GM21737 (cell line): ENCODE measurements at regions not wholly inside any gene's neighbourhood (a gene's known extent, or its start where the extent isn't known, plus 50 kb on each side); places are given as distances from the start of the nearest gene placed in this dataset.
A peak's percentile ranks its signal among the peaks of the same experiment; 100 is the strongest.

ENCODE experiments used
- ATAC-seq: cut with Tn5 transposase; IDR thresholded peaks from one replicate; pipeline ENCODE4 v1.9.1; 2021; ENCODE audit warnings: mild to moderate bottlenecking, moderate library complexity; ENCODE audit not compliant: unreplicated experiment

GRCh38 chr12:73321319-73321718 lies 1049.1 kb downstream of the TRHDE start:
- no peak for ATAC-seq

GRCh38 chr12:73321776-73322175 lies 1049.6 kb downstream of the TRHDE start:
- ATAC-seq, result no peak

DNA sequence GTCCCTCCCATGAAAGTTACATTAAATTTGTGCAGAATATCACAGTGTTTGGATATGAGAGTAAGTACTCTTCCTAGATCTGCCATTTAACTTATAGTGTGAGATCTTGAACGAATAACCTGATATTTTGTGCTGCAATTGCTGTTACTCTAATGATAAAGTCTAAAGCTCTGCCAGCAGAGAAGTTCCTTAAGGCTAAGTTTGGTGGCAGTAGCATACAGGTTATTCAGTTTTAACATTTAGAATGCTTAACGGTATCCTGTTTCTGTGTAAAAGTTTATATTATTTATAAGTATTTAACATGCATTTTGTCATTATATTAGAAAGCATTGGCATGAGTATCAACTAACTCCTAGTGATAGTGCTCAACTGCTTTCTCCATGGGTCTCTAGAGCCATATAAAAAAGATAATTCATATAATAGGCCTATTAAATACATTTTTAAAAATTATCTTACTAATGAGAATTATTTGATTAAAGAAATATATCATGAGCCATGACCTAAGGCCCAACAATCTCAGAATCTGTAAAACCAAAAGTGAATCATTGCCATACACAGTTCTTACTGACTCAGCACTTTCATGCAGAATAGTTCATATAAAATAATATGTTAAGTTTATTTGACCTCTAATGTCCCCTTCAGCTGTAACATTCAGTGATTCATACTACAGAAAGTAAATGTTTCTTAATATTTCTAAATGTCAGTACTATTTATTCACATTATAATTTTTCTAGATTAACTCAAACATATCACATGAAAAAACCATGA lies 1058.6 kb downstream of the TRHDE start:
- ATAC-seq, result no peak

DNA sequence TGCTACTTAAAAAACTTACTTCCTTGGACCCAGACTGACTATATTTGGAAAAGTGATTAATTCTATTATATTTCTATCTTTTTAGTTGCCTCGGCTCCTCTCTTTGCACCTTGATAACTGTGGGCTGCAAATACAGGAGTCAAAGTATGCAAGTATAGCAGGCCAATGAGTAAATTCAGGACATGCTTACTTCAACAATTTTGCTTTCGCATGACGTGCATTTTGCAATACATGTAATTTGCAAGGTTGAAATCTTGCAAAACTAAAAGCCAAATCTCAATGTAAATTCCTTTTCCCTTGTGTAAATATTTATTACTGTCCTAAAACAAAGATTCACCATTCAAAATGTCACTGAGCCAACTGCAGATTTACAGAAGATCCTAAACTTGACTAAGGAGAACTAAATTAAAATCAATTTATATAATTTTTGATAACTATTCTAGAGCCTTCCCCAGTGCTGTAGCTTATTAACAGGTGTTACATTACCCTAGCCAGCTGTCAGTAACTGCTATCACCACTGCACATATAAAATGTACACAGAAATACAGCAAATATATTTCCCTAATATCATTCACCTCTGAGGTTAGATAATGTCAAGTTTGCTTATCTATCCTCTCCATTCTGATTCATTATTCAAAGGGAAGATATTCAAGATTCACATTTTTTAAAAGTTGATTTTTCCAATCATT lies 1069.5 kb downstream of the TRHDE start:
- ATAC-seq, result no peak

- no peak for ATAC-seq
Measured at GRCh38 chr12:73342733-73343132, 1070.6 kb downstream of the TRHDE start.

- no peak for ATAC-seq
Measured at GRCh38 chr12:73352826-73353225, 1080.7 kb downstream of the TRHDE start.

- ATAC-seq, result no peak
Measured at GRCh38 chr12:73361156-73361863, 1089.1 kb downstream of the TRHDE start.

- ATAC-seq, result no peak
Measured at GRCh38 chr12:73361864-73362230, 1089.7 kb downstream of the TRHDE start.

- ATAC-seq, result no peak
Measured at GRCh38 chr12:73362666-73363065, 1090.5 kb downstream of the TRHDE start.

GRCh38 chr12:73372856-73373255 lies 1100.7 kb downstream of the TRHDE start:
- no peak for ATAC-seq

- no peak for ATAC-seq
Measured at GRCh38 chr12:73374360-73374759, 1102.2 kb downstream of the TRHDE start.

- no peak for ATAC-seq
Measured at GRCh38 chr12:73383584-73384222, 1111.5 kb downstream of the TRHDE start.

DNA sequence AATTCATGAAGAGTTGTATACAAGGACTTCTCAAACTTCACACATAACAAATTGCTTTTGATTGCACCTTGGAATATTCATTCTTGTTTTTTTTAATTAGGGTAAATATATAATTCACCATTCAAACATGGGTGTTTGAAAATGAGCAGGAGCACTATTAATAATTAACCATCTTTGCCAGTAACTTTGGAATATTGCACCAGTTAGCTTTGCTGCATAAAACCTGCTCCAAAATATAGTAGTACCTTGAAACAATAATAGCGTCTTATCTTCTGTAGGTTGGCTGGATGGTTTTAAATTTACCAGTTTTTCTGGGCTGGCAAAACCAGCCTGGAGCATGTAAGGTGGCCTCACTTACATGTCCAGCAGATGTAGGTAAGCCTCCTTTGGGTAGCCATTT lies 1112.4 kb downstream of the TRHDE start:
- no peak for ATAC-seq

GRCh38 chr12:73390261-73390660 lies 1118.1 kb downstream of the TRHDE start:
- no peak for ATAC-seq

GRCh38 chr12:73413051-73413450 lies 1124.6 kb upstream of the ATXN7L3B start:
- ATAC-seq, result no peak

DNA sequence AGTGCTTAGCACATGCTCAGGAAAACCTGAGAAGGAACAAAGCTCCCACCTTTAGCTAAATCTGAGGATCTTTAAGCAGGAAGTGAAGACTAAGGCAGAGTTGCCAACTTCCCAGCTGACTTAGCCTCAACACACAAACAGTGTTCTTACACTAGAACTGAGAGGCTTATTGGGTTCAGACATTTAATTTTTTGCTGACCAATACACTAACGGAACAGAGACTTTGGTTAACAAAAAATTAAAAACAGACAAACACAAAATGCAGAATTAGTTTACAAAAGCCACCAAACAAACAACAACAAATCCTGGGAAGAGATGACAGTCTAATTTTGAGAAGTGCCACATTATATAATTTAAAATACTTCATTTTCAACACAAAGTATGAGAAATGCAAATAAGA lies 1123.7 kb upstream of the ATXN7L3B start:
- no peak for ATAC-seq

DNA sequence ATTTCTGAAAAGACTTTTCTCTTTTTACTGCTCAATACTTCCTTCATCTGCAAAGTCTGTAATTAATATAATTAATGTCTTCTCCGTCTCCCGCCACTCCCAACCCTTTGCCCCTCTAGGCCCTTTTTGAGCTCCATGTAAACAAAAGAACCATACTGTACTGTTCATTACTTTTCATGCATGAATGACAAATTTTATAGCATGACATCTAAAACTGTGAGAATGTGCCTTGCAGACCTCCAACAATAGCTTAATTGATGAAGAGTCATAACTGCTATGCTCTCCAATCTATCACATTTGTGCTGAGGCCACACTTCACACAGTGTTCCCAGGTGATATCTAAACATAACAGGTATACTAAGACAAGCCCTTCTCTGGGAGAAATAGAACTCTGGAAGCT lies 1122.7 kb upstream of the ATXN7L3B start:
- no peak for ATAC-seq

GRCh38 chr12:73418541-73418940 lies 1119.1 kb upstream of the ATXN7L3B start:
- no peak for ATAC-seq

- ATAC-seq, result no peak
Measured at GRCh38 chr12:73421832-73422231, 1115.8 kb upstream of the ATXN7L3B start.

DNA sequence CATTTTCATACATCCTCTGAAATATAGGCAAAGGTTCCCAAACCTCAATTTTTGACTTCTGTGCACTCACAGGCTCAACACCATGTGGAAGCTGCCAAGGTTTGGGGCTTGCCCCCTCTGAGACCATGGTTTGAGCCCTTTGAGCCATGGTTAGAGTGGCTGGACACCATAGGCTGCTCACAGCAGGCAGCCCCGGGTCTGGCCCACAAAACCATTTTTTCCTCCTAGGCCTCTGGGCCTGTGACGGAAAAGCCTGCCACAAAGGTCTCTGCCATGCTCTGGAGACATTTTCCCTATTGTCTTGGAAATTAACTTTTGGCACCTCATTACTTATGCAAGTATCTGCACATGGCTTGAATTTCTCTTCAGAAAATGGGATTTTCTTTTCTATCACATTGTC lies 1113.2 kb upstream of the ATXN7L3B start:
- no peak for ATAC-seq

- ATAC-seq, result peak; percentile 90
Measured at GRCh38 chr12:73445658-73446324, 1091.8 kb upstream of the ATXN7L3B start.
